Loucy (cell line): ENCODE measurements at regions not wholly inside any gene's neighbourhood (a gene's known extent, or its start where the extent isn't known, plus 50 kb on each side); places are given as distances from the start of the nearest gene placed in this dataset.

Source experiments
- CTCF ChIP-seq: fragments of 200-600 bp; sonication (generic); conservative IDR thresholded peaks from 2 replicates; pipeline ENCODE4 v1.5.1; 2014; ENCODE audit warnings: mild to moderate bottlenecking, antibody characterized with exemption, low read length
- EZH2phosphoT487 ChIP-seq: fragments of 200-600 bp; IDR thresholded peaks from 2 replicates; pipeline ENCODE4 v1.6.1; 2018; ENCODE audit warnings: antibody characterized with exemption, mild to moderate bottlenecking, moderate library complexity, borderline replicate concordance

- TF ChIP-seq CTCF, result no peak
- no peak for TF ChIP-seq EZH2phosphoT487
Measured at GRCh38 chr5:19047277-19047676, 940.7 kb downstream of the CDH18 start.
